ENCODE measurements at regions not wholly inside any gene's neighbourhood (a gene's known extent, or its start where the extent isn't known, plus 50 kb on each side); places are given as distances from the start of the nearest gene placed in this dataset.
"Not testable (repeated sequence)": the region's sequence is repeated elsewhere in the genome, so short reads cannot be mapped to it uniquely, and the experiment has no call there.

DNA sequence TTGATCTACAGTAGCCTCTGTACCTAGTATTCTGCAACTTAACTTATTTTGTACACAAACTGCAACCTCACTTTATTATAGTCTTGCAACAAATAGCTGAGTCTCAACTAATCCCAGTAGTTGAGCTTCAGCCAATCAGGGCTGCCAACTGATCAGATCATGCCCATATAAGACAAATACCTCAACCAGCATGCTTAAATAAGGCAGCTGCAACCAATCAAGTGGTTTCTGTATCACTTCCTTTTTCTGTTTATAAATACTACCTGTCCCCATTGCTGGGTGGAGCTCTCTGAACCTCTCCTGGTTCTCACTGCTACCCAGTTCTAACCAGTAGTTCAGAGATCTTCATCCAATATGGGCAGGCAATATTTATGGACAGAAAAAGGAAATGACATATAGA lies 248.5 kb upstream of the FBXO33 start:
- no peak for DNase-seq (ENCODE audit: low spot score)

DNA sequence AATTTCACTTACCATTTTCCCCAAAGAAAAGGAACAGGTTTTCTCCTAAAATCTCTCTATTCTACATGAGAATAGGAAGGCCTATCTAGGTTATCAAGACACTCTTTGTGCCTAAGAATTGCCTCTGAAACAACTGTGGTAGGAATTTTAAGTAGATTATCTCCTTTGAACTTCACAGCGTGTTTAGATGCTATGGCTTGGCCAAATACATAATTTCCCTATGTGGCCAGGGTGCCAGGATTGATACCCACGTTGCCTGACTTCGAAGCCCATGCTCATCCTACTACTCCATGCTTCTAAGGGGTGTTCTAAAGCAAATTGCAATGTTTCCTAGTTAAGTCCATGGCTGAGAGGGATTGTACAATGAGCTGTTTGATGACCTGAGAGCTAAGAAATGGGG lies 241.5 kb upstream of the FBXO33 start:
- no peak for DNase-seq (ENCODE audit: low spot score)

DNA sequence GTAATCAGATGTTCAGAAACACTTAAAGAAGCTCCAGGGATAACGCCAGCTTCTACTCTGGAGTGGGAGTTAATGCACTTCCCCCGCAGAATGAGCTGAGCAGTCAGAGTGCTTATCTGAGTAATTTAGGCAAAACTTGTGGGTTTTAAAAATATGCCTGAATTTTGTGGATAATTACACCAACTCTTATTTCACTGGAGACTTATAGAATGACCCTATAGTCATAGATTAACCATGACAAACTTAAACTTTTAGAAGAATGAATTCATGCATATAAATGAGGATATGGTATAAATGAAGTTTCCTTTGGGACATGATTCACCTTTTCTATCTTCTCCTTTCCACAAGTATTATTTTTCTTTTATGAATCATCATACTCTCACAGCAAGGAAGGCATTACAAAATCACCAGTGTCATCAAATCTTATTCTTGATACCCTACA lies 241.1 kb upstream of the FBXO33 start:
- DNase-seq (ENCODE audit: low spot score), result no peak

DNA sequence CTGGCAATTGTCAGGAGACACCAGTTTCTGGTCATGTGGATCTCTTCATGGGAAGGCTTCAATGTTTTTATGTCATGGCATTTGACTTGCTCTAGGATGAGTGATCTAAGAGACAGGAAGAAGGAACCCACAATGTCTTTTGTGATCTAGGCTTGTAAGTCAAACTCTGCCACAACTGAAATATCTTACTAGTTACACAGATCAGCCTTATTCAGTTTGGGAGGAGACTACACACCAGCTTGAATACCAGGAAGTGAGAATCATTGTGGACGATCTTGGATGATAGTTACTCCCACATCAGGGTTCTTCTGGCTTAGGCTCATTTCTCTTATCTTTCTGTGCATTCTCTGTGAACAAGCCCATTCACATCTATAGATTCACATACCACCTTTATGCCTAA lies 236.2 kb upstream of the FBXO33 start:
- no peak for DNase-seq (ENCODE audit: low spot score)

DNA sequence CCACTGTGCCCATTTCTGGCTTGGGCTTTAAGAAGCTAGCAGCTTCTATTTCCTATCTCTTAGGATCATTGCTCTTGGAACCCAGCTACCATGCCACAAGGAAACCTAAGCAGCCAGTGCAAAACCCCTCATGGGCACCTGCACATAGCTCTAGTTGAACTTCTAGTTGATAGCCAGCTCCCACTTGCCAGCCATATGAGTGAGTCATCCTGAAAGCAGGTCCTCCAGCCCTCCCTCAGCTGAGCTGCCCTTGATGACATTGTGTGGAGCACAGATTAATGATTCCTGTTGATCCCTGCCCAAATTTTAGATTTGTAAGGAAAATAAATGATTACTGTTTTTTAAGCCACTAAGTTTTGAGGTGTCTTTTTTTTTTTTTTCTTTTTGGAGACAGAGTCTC lies 234.2 kb upstream of the FBXO33 start:
- DNase-seq (ENCODE audit: low spot score), result no peak

DNA sequence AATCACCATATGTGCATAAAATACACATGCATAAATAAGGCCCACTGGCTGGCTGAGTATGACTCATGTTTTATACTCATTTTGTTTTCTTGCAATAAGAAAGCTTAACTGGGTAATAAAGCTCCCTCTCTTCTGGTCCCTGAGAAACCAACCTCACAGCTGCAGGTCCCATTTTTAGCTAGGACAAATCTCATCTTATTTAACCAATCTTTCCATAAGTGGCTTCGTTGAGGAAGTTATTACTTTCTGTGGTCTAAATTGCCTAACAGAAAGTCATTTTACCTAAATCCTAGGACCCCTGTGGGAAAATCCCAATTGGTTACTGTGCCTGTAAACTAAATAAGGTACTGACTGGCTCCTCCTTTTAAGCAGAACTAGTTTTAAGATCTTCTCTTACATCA lies 232.8 kb upstream of the FBXO33 start:
- DNase-seq (ENCODE audit: low spot score), result no peak

DNA sequence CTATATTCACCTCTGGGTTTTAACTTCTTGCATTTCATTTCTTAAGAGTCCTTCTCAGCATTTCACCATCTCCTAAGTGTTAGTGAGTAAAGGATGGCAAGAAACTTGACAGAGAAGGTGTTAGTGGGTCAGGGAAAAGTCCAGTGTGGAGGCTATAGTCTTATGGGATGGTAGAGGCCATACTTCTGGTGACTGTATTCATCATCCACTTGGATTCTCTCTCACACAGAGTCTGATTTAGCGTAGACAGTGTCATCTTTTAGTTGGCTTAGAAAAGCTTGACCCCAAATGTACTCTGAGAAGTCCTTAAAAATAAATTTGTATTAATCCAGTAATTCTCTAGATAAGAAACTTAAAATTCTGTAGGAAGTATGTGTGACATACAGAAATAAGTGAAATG lies 232.4 kb upstream of the FBXO33 start:
- DNase-seq (ENCODE audit: low spot score), result no peak

DNA sequence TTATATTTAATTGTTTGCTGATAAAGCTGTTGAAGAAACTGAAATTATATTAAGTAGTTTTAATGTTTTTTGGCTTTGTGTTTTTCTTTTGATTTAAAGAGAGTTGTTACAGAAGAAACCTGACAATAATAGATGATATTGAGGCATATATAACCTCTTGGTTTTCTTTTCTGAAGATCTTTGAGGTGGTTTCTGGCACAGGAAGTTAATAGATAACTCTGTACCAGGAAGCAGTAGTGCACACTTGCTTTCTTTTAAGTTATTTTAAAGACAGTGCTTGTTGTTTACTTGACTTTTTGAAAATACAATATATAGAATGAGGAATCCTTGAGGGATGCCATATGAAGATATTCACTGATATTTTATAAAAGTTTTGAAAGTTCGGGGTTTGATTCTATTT lies 209.0 kb upstream of the FBXO33 start:
- no peak for DNase-seq (ENCODE audit: low spot score)

DNA sequence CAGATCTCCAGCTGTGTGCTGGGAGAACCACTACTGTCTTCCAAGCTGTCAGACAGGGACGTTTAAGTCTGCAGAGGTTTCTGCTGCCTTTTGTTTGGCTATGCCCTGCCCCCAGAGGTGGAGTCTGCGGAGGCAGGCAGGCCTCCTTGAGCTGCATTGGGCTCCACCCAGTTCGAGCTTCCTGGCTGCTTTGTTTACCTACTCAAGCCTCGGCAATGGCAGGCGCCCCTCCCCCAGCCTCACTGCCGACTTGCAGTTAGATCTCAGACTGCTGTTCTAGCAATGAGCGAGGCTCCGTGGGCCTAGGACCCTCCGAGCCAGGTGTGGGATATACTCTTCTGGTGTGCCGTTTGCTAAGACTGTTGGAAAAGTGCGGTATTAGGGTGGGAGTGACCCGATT lies 206.8 kb upstream of the FBXO33 start:
- DNase-seq (ENCODE audit: low spot score), result not testable (repeated sequence)

DNA sequence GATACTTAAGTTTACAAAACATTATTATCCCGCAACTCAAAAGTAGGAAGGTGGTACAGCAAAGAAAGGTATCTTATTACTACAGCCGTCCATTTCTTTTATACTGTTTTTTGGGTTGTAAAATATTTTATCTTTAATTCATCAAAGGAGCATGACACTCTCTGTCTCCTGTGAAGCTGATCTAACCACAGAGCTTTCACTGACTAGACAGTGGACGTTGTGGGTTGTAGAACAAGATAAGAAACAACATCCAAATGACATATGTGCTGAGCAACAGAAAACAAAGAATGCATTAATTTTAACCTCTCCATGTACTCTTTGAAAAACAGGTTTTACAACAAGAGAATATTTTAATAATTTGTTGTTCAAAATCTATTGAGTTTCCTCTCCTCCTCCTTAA lies 195.9 kb upstream of the FBXO33 start:
- peak; percentile 43 for DNase-seq (ENCODE audit: low spot score)

DNA sequence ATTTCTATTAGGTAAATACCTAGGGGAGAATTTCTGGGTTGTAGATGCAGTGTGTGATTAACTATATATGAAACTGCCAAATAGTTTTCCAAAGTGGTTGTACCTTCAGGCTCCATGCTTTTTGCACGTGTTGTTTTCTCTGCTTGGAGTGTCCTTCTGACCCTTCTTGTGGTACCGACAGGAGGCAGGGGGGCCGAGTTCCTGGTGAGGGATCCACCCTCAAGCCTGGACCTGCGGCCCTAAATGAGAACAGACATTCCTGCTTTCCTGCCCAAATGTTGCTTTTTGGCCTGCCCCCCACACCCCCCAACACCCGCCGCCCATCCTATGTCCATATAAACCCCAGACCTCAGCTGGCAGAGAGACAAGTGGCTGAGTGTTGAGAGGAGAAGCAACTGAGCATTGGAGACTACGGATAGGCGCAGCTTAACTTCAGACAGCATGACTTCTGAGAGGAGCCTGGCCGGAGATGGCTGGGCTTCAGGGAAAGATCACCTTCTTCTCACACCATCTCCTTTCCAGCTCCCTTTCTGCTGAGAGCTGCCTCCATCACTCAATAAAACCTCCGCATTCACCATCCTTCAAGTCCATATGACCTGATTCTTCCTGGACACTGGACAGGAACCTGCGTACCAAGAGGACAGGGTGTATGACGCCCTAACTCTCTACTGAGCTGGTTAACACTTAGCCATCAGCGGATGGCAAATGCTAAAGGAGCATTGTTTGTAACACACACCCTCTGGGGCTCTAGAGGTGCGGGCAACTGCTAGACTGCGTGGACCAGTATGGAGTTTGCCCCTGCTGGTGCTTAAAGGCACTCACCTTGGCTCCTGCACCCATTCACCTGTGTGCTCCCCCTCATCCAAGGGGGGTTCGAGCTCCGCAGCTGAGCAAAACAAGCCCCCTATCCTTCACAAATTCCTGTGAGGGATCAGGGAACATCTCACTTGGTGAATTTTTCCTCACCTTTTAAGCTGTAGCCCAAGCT lies 194.7 kb upstream of the FBXO33 start:
- DNase-seq (ENCODE audit: low spot score), result no peak

DNA sequence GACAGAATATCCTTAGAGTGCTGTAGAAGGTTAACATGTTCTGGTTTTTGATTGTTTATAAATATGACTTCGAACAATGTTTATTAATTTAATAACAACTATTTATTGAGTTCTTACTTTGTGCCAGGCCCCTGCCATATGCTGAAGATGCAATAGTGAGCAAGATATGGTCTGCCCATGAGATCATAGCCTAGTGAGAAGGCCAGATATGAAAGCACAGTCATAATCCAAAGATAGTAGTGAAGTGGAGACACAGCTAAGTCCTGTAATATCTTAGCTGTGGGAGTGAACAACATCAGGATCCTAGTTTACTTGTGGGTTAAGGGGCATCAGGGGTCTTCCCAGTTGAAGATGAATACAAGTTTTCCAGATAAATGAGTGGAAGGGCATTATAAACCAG lies 189.4 kb upstream of the FBXO33 start:
- no peak for DNase-seq (ENCODE audit: low spot score)

DNA sequence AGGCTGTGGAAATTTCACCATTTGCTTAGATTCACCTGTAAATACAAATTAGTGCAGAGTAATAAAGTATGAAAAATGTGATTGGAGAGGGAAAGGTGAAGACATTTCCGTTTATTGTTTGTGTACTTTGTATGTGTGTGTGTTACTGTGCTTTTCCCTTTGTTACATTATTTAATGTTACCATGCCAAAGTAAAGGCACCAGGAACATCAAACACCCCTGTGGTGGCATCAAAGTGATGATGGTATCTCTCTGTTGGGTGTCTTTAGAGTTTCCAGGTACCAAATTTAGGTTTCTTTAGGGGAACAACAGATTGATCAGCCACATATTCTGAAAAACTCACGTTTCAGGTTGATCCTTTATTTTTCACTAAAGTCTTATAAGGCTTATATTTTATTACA lies 189.0 kb upstream of the FBXO33 start:
- DNase-seq (ENCODE audit: low spot score), result no peak

DNA sequence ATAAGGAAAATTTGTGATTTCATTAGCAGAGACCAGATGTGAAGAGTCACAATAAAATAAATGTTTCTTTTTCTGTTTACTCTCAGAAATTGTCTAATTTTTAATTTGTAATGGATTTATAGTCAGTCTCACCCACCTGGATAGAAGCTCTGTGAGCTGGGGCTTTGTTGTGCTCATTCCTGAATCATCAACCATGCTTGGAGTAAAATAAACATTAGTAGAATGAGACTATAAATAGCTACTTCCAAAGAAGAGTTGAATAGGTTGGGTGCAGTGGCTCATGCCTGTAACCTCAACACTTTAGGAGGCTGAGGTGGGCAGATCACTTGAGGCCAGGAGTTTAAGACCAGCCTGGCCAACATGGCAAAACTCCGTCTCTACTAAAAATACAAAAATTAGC lies 185.3 kb upstream of the FBXO33 start:
- no peak for DNase-seq (ENCODE audit: low spot score)

DNA sequence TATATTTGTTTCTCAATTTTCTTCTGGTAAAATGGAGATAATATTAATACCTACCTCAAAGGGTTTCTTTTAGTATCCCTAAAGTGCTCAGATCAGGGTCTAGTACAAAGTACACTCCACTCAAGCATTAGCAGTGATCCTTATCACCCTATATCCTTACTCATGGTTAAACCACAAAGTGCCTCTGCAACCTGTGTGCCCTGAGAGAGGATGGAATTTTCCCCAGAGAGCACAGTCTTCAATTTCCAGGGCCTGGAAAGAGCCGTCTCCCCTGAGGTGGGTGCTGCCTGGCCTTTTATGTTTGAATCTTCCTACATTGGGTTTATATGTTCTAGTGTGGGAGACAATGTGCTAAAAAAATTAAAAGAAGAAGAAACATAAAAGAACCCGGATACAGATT lies 183.1 kb upstream of the FBXO33 start:
- DNase-seq (ENCODE audit: low spot score), result no peak

DNA sequence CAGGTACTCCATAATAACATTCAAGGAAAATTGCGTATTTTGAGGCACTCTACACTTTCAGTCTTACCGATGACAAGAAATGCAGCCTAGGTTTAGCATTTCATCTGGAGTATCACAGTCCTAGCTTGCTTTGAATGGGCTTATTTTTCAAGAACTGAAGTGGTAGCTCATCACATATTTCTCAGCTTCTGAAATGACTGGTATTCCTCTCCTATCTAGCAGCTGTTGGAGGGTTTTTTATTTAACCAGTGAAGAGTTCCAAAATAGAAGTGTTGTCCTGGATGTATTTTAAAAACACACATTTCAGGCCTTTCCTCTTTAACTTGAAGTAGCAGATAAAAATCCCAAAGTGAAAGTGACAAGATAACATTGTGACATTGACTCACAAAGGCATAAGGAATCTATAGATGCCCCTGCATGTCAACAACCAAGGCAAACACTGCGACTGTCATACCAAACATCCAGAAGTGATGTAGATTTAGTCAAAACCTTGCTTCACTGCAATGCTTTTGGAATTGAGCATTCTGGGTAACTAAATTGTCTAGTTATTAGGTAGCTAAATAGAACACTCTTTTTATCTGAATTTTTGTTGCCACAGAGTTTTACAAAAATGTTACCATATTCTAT lies 182.2 kb upstream of the FBXO33 start:
- no peak for DNase-seq (ENCODE audit: low spot score)

DNA sequence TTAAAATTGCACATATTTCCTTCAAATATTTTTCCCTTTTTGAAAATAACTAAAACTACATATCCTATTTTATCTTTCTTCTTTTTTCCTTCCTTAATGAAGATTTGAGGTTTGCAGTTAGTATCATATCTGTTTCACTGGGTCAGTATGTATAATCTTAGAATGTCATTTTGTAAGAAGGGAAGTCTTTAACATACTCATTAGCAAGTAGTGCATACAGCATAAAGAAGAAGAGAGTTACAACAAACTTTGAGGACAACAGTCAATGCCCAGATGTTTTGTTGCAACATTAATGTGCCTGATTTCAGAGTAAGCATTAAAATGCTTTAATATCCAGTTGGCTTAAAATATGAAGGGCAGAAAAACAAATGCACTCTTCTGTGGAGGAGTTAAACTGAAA lies 176.9 kb upstream of the FBXO33 start:
- DNase-seq (ENCODE audit: low spot score), result no peak

DNA sequence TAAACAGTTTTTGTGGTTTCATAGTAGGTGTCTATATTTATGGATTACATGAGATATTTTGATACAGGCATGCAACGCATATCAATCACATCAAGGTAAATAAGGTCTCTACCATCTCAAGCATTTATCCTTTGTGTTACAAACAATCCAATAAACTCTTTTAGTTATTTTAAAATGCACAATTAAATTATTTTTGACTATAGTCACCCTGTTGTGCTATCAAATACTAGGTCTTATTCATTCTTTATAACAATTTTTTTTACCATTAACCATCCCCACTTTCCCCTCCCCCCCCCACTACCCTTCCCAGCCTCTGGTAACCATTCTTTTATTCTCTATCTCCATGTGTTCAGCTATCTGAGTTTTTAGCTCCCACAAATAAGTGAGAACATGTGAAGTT lies 175.7 kb upstream of the FBXO33 start:
- DNase-seq (ENCODE audit: low spot score), result no peak

DNA sequence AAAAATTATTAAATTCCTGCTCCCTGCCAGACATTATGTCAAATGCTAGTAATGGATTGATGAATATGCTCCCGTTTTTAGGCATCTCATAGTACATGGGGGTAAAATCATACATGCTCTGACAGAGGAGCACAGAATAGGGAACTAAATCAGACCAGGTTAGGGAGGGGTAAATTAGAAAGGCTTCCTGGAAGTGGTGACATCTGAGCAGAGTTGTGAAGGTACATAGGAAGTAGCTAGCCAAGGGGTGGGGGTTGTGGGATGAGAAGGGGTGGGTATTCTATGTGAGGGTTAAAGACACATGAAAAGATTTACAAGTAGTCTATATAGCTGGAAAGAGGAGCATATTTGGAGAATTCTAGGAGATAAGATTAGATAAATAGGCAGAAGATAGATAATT lies 171.7 kb upstream of the FBXO33 start:
- no peak for DNase-seq (ENCODE audit: low spot score)

DNA sequence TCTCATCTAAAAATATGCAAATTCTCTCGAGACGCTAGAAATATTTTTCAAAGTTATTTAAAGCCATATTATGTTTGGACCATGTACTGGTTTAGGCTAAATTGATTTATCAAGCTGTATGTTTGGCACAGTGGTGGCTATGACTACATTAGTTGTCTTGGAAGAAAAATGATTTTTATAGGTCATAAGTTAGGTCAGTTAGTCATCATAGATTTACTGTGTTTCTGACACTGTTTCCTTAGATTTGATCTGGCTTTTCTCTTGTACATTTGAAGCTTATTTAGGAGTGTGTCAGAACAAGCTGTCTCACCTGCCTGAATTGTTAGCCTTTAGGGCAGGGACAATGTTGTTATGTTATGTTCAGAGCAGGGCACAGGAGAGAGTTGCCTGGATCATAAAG lies 161.1 kb upstream of the FBXO33 start:
- peak; percentile 64 for DNase-seq (ENCODE audit: low spot score)

DNA sequence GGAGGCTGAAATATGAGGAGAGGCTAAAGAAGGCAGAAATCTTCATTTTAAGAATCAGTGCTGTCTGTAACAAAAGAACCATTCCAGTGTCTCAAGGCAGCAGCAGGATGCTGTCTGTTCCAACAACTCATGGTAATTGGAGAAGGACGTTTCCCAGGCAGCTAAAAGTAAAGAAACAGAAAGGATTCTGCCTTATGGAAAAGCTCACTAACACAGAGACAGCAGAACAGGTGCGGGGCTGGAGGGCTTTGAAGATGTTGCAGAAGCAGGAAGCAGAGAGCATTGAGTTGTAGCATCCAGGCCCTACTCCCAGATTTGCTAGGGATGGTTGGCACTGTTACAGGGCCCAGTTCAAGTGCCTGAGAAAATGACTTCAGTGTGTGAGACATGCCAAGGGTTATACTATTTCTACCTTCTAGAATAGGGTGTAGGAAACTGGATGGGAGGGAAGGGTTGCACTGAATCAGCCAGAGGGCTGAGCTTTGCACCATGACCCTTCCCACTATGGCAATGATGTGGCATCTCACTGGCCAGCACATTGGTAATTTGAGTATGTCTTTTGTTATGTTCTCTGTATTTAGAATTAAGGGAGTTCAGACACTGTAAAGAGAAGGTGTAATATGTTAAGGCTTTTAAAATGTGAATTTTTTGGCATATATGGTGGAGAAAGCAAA lies 160.0 kb upstream of the FBXO33 start:
- DNase-seq (ENCODE audit: low spot score), result no peak

DNA sequence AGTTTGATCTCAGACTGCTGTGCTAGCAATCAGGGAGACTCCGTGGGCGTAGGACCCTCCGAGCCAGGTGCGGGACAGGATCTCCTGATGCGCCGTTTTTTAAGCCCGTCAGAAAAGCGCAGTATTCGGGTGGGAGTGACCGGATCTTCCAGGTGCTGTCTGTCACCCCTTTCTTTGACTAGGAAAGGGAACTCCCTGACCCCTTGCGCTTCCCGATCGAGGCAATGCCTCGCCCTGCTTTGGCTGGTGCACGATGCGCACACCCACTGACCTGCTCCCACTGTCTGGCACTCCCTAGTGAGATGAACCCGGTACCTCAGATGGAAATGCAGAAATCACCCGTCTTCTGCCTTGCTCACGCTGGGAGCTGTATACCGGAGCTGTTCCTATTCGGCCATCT lies 157.6 kb upstream of the FBXO33 start:
- not testable (repeated sequence) for DNase-seq (ENCODE audit: low spot score)

All from umbilical cord (tissue), 1 donor.